H9 (cell line): ENCODE measurements at regions not wholly inside any gene's neighbourhood (a gene's known extent, or its start where the extent isn't known, plus 50 kb on each side); places are given as distances from the start of the nearest gene placed in this dataset.

Experiments used
- DNase-seq: peaks from one replicate; pipeline ENCODE4 v3.0.0-alpha.2; 2017
- H2AFZ ChIP-seq: one replicate; pipeline ENCODE4 v1.6.1; 2013; ENCODE audit warnings: mild to moderate bottlenecking, low read length, control low read depth, moderate library complexity
- H2AK5ac ChIP-seq: 2 replicates; pipeline ENCODE4 v1.6.1; 2013; ENCODE audit warnings: low read length, control low read depth, mixed read lengths; ENCODE audit not compliant: insufficient read length
- H2BK120ac ChIP-seq: one replicate; pipeline ENCODE4 v1.6.1; 2013; ENCODE audit warnings: low read depth, mild to moderate bottlenecking, low read length, control low read depth, inconsistent platforms; ENCODE audit not compliant: poor library complexity, severe bottlenecking
- H2BK12ac ChIP-seq: 2 replicates; pipeline ENCODE4 v1.6.1; 2013; ENCODE audit warnings: low read length, control low read depth, mixed read lengths, low read depth; ENCODE audit not compliant: insufficient read length
- H2BK15ac ChIP-seq: 2 replicates; pipeline ENCODE4 v1.6.1; 2013; ENCODE audit warnings: low read depth, low read length, control low read depth
- H2BK20ac ChIP-seq: one replicate; pipeline ENCODE4 v1.6.1; 2013; ENCODE audit warnings: low read depth, mild to moderate bottlenecking, low read length, control low read depth, inconsistent platforms; ENCODE audit not compliant: poor library complexity, severe bottlenecking
- H2BK5ac ChIP-seq: 2 replicates; pipeline ENCODE4 v1.6.1; 2013; ENCODE audit warnings: low read length, control low read depth, mixed read lengths; ENCODE audit not compliant: insufficient read length
- H3K14ac ChIP-seq: 2 replicates; pipeline ENCODE4 v1.6.1; 2013; ENCODE audit warnings: low read length, control low read depth; ENCODE audit not compliant: insufficient read depth
- H3K18ac ChIP-seq: 2 replicates; pipeline ENCODE4 v1.6.1; 2013; ENCODE audit warnings: low read depth, mild to moderate bottlenecking, mixed read lengths, low read length, control low read depth; ENCODE audit not compliant: insufficient read length
- H3K23ac ChIP-seq: 2 replicates; pipeline ENCODE4 v1.6.1; 2013; ENCODE audit warnings: low read length, control low read depth, mixed read lengths, low read depth; ENCODE audit not compliant: insufficient read length
- H3K23me2 ChIP-seq: 2 replicates; pipeline ENCODE4 v1.6.1; 2013; ENCODE audit warnings: low read depth, mild to moderate bottlenecking, mixed read lengths, low read length, control low read depth; ENCODE audit not compliant: insufficient read length, poor library complexity, severe bottlenecking
- H3K27ac ChIP-seq: 2 replicates; pipeline ENCODE4 v1.5.1; 2013; ENCODE audit warnings: low read length, control low read depth, mixed read lengths, low read depth; ENCODE audit not compliant: insufficient read length
- H3K27me3 ChIP-seq: 2 replicates; pipeline ENCODE4 v1.6.1; 2013; ENCODE audit warnings: low read length, control low read depth, inconsistent platforms; ENCODE audit not compliant: insufficient read depth
- H3K4ac ChIP-seq: 2 replicates; pipeline ENCODE4 v1.6.1; 2013; ENCODE audit warnings: low read depth, mild to moderate bottlenecking, control low read depth, inconsistent platforms, low read length, moderate library complexity
- H3K4me1 ChIP-seq: 2 replicates; pipeline ENCODE4 v1.6.1; 2013; ENCODE audit warnings: low read length, control low read depth, inconsistent platforms; ENCODE audit not compliant: insufficient read depth
- H3K4me2 ChIP-seq: 2 replicates; pipeline ENCODE4 v1.6.1; 2013; ENCODE audit warnings: low read length, control low read depth, mixed read lengths; ENCODE audit not compliant: insufficient read length, insufficient read depth
- H3K56ac ChIP-seq: 2 replicates; pipeline ENCODE4 v1.6.1; 2013; ENCODE audit warnings: low read depth, mild to moderate bottlenecking, mixed read lengths, low read length, control low read depth; ENCODE audit not compliant: insufficient read length
- H3K79me1 ChIP-seq: 2 replicates; pipeline ENCODE4 v1.6.1; 2013; ENCODE audit warnings: low read depth, mild to moderate bottlenecking, moderate library complexity, low read length, control low read depth, inconsistent platforms; ENCODE audit not compliant: insufficient read depth, poor library complexity, severe bottlenecking
- H3K79me2 ChIP-seq: 2 replicates; pipeline ENCODE4 v1.6.1; 2013; ENCODE audit warnings: low read length, control low read depth, inconsistent platforms; ENCODE audit not compliant: insufficient read depth
- H3K9ac ChIP-seq: 2 replicates; pipeline ENCODE4 v1.6.1; 2013; ENCODE audit warnings: low read length, control low read depth, mixed read lengths; ENCODE audit not compliant: insufficient read length; ENCODE audit errors: extremely low read depth
- H3K9me3 ChIP-seq: one replicate; pipeline ENCODE4 v1.6.1; 2013; ENCODE audit warnings: low read depth, low read length, inconsistent platforms; ENCODE audit not compliant: control insufficient read depth
- H3T11ph ChIP-seq: one replicate; pipeline ENCODE4 v1.6.1; 2013; ENCODE audit warnings: mild to moderate bottlenecking, low read length, control low read depth, inconsistent platforms
- H4K20me1 ChIP-seq: one replicate; pipeline ENCODE4 v1.6.1; 2013; ENCODE audit not compliant: control insufficient read depth, insufficient read length, insufficient read depth
- H4K5ac ChIP-seq: 2 replicates; pipeline ENCODE4 v1.6.1; 2013; ENCODE audit warnings: low read depth, mild to moderate bottlenecking, mixed read lengths, low read length, control low read depth; ENCODE audit not compliant: insufficient read length
- H4K8ac ChIP-seq: replicated peaks from 2 replicates; pipeline ENCODE4 v1.6.1; 2013; ENCODE audit warnings: low read length, control low read depth, mixed read lengths, low read depth; ENCODE audit not compliant: insufficient read length
- H4K91ac ChIP-seq: 2 replicates; pipeline ENCODE4 v1.6.1; 2013; ENCODE audit warnings: low read depth, mild to moderate bottlenecking, moderate library complexity, mixed read lengths, low read length, control low read depth; ENCODE audit not compliant: insufficient read length
- H3K27ac Mint-ChIP-seq, 3 experiments: 2 replicates in 2 of 3; 3 replicates in 1 of 3; pipeline ENCODE4 v1.8.0; 2020 to 2021; ENCODE audit warnings: mixed read lengths in 3 of 3, mild to moderate bottlenecking in 1 of 3, moderate library complexity in 1 of 3
- H3K27me3 Mint-ChIP-seq: 2 replicates; pipeline ENCODE4 v1.8.0; 2021; ENCODE audit warnings: low read depth, mild to moderate bottlenecking, moderate library complexity, mixed read lengths
- H3K36me3 Mint-ChIP-seq, 3 experiments: 2 replicates in 2 of 3; 3 replicates in 1 of 3; pipeline ENCODE4 v1.8.0; 2020 to 2021; ENCODE audit warnings: low read depth in 3 of 3, mixed read lengths in 3 of 3; ENCODE audit not compliant: insufficient read depth in 1 of 3
- H3K4me1 Mint-ChIP-seq, 2 experiments: 2 replicates each; pipeline ENCODE4 v1.8.0; 2020; ENCODE audit warnings: mixed read lengths in 2 of 2
- H3K4me3 Mint-ChIP-seq, 2 experiments: 2 replicates in 1 of 2; 3 replicates in 1 of 2; pipeline ENCODE4 v1.8.0; 2020 to 2021; ENCODE audit warnings: mild to moderate bottlenecking in 2 of 2, mixed read lengths in 2 of 2, moderate library complexity in 1 of 2
- H3K9me3 Mint-ChIP-seq, 2 experiments: 2 replicates in 1 of 2; 3 replicates in 1 of 2; pipeline ENCODE4 v1.8.0; 2020; ENCODE audit warnings: mild to moderate bottlenecking in 2 of 2, mixed read lengths in 2 of 2, moderate library complexity in 1 of 2
- CTCF ChIP-seq: fragments of 200-600 bp; sonication (generic); conservative IDR thresholded peaks from 3 replicates; pipeline ENCODE4 v1.8.0; 2021; ENCODE audit warnings: antibody characterized with exemption, mild to moderate bottlenecking
- WGBS: extraction: QIAGEN DNeasy Blood & Tissue Kit; methylation state at CpG from one replicate; pipeline ENCODE4 v1.1.7; 2013; ENCODE audit warnings: missing lambda C conversion rate, low lambda C conversion rate, mixed read lengths; ENCODE audit not compliant: insufficient read length; ENCODE audit errors: extremely low coverage; 5-methylcytosine and 5-hydroxymethylcytosine counted together

GRCh38 chr3:54062546-54062945, 59.8 kb upstream of the CACNA2D3 start:
- Histone ChIP-seq H3K23ac (no peak overlapping the region), H3K4ac (no peak overlapping the region), H3K9ac (no peak overlapping the region), H3K23me2 (no peaks in the 10 kb centered on the region), H2BK12ac (no peak overlapping the region), H2AK5ac (no peak overlapping the region), H3K79me1 (no peaks in the 10 kb centered on the region), H4K91ac (no peak overlapping the region), H3T11ph (no peak overlapping the region), H3K9me3 (no peaks in the 10 kb centered on the region), H2BK120ac (no peak overlapping the region), H3K56ac (no peak overlapping the region), H3K4me1 (no peaks in the 10 kb centered on the region), H2BK15ac (no peak overlapping the region), H3K79me2 (no peaks in the 10 kb centered on the region), H2BK5ac (no peak overlapping the region), H4K20me1 (no peaks in the 10 kb centered on the region), H3K27ac (no peak overlapping the region), H4K5ac (no peak overlapping the region), H2BK20ac (no peak overlapping the region), H3K27me3 (no peaks in the 10 kb centered on the region; the same call in 1 of the 2 replicates), H2AFZ (no peak overlapping the region), H3K18ac (no peak overlapping the region), H3K4me2 (no peak overlapping the region), H3K14ac (no peak overlapping the region), H4K8ac (no peak overlapping the region)
- DNase-seq = no peak
- no peak for TF ChIP-seq CTCF
- Mint-ChIP-seq H3K4me3 (no peak overlapping the region), H3K36me3 (no peaks in the 10 kb centered on the region), H3K27me3 (peaks cover 1% of the 10 kb centered on the region; the same call in 1 of the 2 replicates), H3K27ac (no peak overlapping the region), H3K9me3 (no peaks in the 10 kb centered on the region), H3K4me1 (peaks cover 0 to 3% of the 10 kb centered on the region in 2 experiments; a peak in 2 of 4 replicates)
- no CpG with 5 or more reads among the region's 3 CpGs for WGBS
